ENCODE measurements at regions not wholly inside any gene's neighbourhood (a gene's known extent, or its start where the extent isn't known, plus 50 kb on each side); places are given as distances from the start of the nearest gene placed in this dataset.
"Not testable (repeated sequence)": the region's sequence is repeated elsewhere in the genome, so short reads cannot be mapped to it uniquely, and the experiment has no call there.

DNA sequence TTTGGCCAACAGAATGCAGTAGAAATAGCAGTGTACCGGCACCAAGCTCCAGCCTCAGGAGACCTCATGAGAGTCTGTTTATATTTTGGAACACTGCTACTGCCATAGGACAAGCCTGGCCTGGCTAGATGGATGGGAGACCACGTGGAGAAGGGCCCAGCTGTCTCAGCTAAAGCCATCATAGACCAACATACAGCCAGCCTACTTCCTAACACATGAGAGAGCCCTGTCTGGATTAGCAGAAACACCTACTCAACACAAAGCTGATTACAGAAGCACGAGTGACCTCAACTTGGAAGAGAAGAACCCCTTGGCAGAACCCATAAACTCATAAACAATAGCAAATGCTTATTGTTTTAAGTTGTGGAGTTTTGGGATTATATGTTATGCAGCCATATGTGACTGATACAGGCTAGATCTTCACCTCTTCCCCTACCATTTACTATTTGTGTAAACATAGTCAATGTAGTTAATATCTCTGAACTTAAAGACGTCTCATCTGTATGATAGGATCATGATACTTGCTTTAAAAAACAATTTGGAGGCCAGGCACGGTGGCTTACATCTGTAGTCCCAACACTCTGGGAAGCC, 199.4 kb upstream of the ZNF217 start:
- no peak for DNase-seq

- no peak for DNase-seq
Measured at GRCh38 chr20:53789989-53790675, 196.5 kb upstream of the ZNF217 start.

DNA sequence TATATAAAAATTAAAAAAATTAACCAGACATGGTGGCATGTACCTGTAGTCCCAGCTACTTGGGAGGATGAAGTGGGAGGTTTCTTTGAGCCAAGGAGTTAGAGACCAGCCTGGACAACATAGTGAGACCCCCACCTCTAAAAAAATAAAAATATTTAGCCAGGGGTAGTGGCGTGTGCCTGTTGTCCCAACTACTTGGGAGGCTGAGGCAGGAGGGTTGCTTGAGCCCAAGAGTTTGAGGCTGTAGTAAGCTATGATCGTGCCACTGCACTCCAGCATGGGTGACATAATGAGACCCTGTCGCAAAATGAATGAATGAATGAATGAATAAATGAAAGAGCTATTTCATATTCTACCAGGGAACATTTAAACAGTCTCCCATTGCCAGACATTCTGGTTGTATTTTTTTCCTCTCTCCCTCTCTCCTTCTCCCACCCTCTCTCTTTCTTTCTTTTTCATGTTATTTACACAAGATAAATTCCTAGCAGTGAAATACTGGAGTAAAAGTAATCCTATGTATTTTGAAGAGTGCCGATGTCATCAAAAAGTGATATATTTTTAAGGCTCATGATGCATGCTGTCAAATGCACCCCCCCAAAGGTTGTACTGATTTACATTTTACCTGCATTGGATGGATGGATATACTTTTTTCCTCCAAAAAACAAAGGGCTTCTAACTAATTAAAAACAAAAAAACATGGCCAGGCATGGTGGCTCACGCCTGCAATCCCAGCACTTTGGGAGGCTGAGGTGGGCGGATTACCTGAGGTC, 194.8 kb upstream of the ZNF217 start:
- DNase-seq = no peak

- not testable (repeated sequence) for DNase-seq
Measured at GRCh38 chr20:53787491-53787931, 193.9 kb upstream of the ZNF217 start.

GRCh38 chr20:53786445-53787267, 193.0 kb upstream of the ZNF217 start:
- no peak for DNase-seq

- DNase-seq = no peak
Measured at GRCh38 chr20:53786071-53786444, 192.4 kb upstream of the ZNF217 start.

- DNase-seq = no peak
Measured at GRCh38 chr20:53785320-53785719, 191.7 kb upstream of the ZNF217 start.

DNA sequence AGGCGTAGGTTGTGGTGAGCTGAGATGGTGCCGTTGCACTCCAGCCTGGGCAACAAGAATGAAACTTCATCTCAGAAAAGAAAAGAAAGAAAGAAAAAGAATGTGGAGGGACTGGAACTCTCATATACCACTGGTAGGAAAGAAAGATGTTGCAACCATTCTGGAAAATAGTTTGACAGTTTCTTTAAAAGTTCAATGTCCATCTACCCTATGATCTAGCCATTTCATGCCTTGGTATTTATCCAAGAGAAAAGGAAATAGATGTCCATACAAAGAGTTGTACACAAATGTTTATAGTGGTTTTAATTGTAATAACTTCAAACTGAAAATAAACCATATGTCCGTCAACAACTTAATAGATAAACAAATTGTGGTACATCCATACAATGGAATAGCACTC, 190.1 kb upstream of the ZNF217 start:
- DNase-seq = no peak

- no peak for DNase-seq
Measured at GRCh38 chr20:53782612-53783246, 189.1 kb upstream of the ZNF217 start.

GRCh38 chr20:53779822-53780221, 186.2 kb upstream of the ZNF217 start:
- DNase-seq = no peak

DNA sequence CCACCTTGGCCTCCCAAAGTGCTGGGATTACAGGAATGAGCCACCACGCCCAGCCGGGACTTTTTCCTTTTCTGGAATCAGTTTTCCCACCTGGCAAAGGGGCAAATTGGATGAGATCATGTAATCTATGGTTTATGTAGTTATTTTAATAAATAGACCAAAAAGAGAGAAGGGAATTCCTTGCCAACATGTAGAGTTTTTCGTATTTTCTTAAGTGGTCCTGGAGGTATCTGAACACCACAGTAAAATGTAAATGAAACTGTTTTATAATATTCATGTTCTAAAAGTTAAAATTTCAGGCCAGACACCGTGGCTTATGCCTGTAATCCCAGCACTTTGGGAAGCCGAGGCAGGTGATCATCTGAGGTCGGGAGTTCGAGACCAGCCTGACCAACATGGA, 185.1 kb upstream of the ZNF217 start:
- DNase-seq = no peak

DNA sequence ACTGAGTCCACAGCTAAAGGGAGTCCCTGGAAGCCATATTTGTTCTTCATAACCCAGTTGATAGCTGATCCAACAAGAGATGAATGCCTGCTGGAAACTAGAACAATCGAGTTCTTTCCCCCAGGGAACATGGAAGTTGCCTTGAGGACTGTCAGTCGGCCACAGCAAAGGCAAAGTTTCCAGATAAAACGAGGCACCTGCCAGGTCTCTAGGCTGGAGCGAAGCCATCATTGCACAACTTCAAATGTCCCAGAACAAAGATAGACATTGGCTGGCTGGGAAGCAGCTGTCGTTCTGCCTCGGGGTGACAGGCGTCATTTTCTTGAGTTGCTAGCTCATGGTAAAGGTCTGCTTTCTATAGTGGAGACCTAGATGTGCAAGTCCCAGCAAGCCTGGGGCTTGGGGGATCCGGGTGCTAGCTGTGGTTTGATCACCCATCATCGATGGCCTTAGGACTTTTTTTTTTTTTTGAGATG, 184.4 kb upstream of the ZNF217 start:
- DNase-seq = no peak

DNA sequence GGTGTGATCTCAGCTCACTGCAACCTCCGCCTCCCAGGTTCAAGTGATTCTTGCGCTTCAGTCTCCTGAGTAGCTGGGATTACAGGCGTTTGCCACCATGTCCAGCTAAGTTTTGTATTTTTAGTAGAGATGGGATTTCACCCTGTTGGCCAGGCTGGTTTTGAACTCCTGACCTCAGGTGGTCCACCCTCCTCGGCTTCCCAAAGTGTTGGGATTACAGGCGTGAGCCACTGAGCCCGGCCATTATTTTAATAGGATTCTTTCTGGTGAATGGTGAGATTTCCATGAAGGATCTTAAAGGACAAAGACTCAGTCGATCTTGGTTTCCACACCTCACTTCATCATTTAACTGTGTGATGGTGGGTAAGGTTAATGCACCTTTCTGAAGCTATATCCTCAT, 183.8 kb upstream of the ZNF217 start:
- DNase-seq = not testable (repeated sequence)

- DNase-seq = no peak
Measured at GRCh38 chr20:53776858-53777257, 183.2 kb upstream of the ZNF217 start.

GRCh38 chr20:53774461-53775203, 181.0 kb upstream of the ZNF217 start:
- DNase-seq = no peak

GRCh38 chr20:53773792-53774401, 180.3 kb upstream of the ZNF217 start:
- no peak for DNase-seq

DNA sequence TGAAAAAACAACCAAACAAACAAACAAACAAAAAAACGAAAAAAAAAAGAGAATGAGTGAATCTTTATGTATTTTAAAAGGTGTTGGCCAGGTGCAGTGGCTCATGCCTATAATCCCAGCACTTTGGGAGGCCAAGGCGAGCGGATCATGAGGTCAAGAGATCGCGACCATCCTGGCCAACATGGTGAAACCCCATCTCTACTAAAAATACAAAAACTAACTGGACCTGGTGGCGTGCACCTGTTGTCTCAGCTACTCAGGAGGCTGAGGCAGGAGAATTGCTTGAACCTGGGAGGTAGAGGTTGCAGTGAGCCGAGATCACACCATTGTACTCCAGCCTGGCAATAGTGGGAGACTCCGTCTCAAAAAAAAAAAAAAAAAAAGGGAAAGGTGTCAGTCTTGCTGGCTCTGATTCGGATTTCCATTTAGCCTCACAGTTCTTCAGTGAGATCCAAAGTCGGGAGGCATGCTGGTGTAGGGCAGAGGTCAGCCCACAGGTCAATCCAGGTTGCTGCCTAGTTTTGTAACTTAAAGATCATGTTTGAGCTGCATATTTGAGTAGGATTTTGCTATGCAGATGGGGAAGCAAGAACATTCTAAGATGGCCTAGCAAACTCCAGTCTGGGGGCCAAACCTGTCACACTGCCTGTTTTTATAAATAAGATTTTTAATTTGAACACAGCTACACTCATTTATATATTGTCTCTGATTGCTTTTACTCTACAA, 179.6 kb upstream of the ZNF217 start:
- DNase-seq = not testable (repeated sequence)

GRCh38 chr20:53769041-53769440, 175.4 kb upstream of the ZNF217 start:
- DNase-seq = no peak

- DNase-seq = no peak
Measured at GRCh38 chr20:53768329-53768728, 174.7 kb upstream of the ZNF217 start.

DNA sequence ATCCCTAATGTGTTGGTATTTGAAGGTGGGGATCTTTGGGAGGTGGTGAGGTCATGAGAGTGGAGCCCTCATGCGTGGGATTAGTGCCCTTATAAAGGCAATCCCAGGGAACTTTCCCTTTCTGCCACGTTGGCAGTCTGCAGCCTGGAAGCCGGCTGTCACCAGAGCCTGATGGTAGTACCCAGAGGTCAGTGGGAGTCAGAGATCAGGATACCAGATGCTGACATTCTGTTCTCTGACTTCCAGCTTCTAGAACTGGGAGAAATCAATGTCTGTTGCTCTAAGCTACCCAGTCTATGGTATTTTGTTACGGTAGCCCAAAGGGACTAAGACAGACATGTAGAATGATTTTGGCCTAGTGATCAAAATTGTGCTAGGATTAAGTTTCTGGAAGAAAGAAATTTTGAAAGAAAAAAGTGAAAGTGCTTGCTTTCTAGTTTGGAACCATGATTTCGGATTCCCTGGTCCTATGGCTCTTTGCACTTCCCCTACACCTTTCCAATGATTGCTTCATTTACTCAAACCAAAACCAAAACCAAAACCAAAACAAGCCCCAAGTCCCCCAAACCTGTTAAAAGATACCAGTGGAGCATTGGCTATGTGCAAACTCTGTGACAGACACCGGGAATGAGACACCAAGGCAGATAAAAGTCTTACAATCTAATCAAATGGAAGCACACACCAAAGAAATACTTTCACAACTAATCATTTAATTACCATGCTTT, 173.7 kb upstream of the ZNF217 start:
- DNase-seq = no peak

Measured in NCI-H1417 (cell line).